GM12878 (cell line): ENCODE measurements at regions not wholly inside any gene's neighbourhood (a gene's known extent, or its start where the extent isn't known, plus 50 kb on each side); places are given as distances from the start of the nearest gene placed in this dataset.

Experiments
- ATAC-seq: fragments of 200-7000 bp; cut with Tn5 transposase; 3 replicates; pipeline ENCODE4 v1.9.1; 2020; ENCODE audit warnings: mild to moderate bottlenecking, moderate library complexity
- BruUV-seq: library from RNA; stranded (reverse); fragments of 400-500 nt; replicated peaks from 2 replicates; lab custom pipeline; 2021; lab: Mats Ljungman, UMichigan
- CTCF ChIA-PET: fragments of 300-600 bp; sonication (Branson Sonifier 250); formaldehyde crosslinking; extraction: SDS; loops from one replicate; lab custom pipeline; 2021; ENCODE audit warnings: inconsistent platforms; lab: Yijun Ruan, JAX
- POLR2A ChIA-PET: fragments of 350-600 bp; formaldehyde crosslinking; extraction: SDS; loops from one replicate; lab custom pipeline; 2021; ENCODE audit warnings: inconsistent platforms; lab: Charles Lee
- RAD21 ChIA-PET: fragments of 300-600 bp; sonication (Branson Sonifier 250); formaldehyde crosslinking; loops from one replicate; lab custom pipeline; 2023; ENCODE audit warnings: antibody characterized with exemption; ENCODE audit not compliant: unreplicated experiment; lab: Charles Lee
- SMC1A ChIA-PET: fragments of 300-600 bp; sonication (Branson Sonifier 250); formaldehyde crosslinking; loops from one replicate; lab custom pipeline; 2023; ENCODE audit not compliant: unreplicated experiment, uncharacterized antibody; lab: Charles Lee
- DNase-seq: peaks from one replicate; pipeline ENCODE4 v3.0.0-alpha.2; 2011; ENCODE audit warnings: low read depth, low spot score
- FAIRE-seq: peaks from 3 replicates; lab custom pipeline; 2011; peaks lifted over from hg19 to GRCh38; lab: Jason Lieb, UNC
- H2AFZ ChIP-seq: 2 replicates; pipeline ENCODE4 v1.6.0; 2011; ENCODE audit warnings: low read depth, low read length, control low read depth; ENCODE audit not compliant: control insufficient read depth
- H3K27ac ChIP-seq: 2 replicates; pipeline ENCODE4 v1.5.1; 2011; ENCODE audit warnings: control low read depth; ENCODE audit not compliant: control insufficient read depth, insufficient read depth
- H3K27me3 ChIP-seq, 2 experiments: replicated peaks in 1 of 2; 2 replicates each; pipeline versions ENCODE4 v1.6.0 to v1.6.1; 2011; ENCODE audit warnings: low read length in 1 of 2; ENCODE audit not compliant: control insufficient read depth in 2 of 2, insufficient read depth in 2 of 2
- H3K36me3 ChIP-seq, 2 experiments: 2 replicates each; pipeline ENCODE4 v1.5.1; 2011; ENCODE audit warnings: low read length in 1 of 2; ENCODE audit not compliant: control insufficient read depth in 2 of 2, insufficient read depth in 2 of 2
- H3K4me1 ChIP-seq: 2 replicates; pipeline ENCODE4 v1.6.1; 2011; ENCODE audit warnings: mild to moderate bottlenecking, low read length, moderate library complexity, mixed read lengths; ENCODE audit not compliant: control insufficient read depth, insufficient read depth
- H3K4me2 ChIP-seq: 2 replicates; pipeline ENCODE4 v1.6.0; 2011; ENCODE audit warnings: control low read depth; ENCODE audit not compliant: control insufficient read depth, insufficient read depth
- H3K4me3 ChIP-seq: fragments of 200-600 bp; sonication (generic); 2 replicates; pipeline ENCODE4 v1.5.1; 2016
- H3K79me2 ChIP-seq: 2 replicates; pipeline ENCODE4 v1.6.0; 2011; ENCODE audit warnings: low read length; ENCODE audit not compliant: control insufficient read depth, insufficient read depth
- H3K9ac ChIP-seq: 2 replicates; pipeline ENCODE4 v1.8.0; 2011; ENCODE audit warnings: low read length, control low read depth, mixed read lengths; ENCODE audit not compliant: control insufficient read depth, insufficient read depth
- H3K9me3 ChIP-seq: replicated peaks from 3 replicates; pipeline ENCODE4 v1.5.1; 2011; ENCODE audit warnings: mild to moderate bottlenecking, low read length; ENCODE audit not compliant: control insufficient read depth, insufficient read depth
- H4K20me1 ChIP-seq: 2 replicates; pipeline ENCODE4 v1.6.0; 2011; ENCODE audit not compliant: control insufficient read depth, insufficient read depth
- CHD2 ChIP-seq: IDR thresholded peaks from 2 replicates; pipeline ENCODE4 v1.6.1; 2011; ENCODE audit warnings: low read depth, low read length, improper control_type of control experiment, borderline replicate concordance
- EED ChIP-seq: sonication (generic); IDR thresholded peaks from 2 replicates; pipeline ENCODE4 v1.6.1; 2016; ENCODE audit warnings: antibody characterized with exemption, low read depth
- IRF4 ChIP-seq: IDR thresholded peaks from 2 replicates; pipeline ENCODE4 v1.6.1; 2011; ENCODE audit warnings: low read depth, low read length
- IRF5 ChIP-seq: fragments of 450-650 bp; IDR thresholded peaks from 2 replicates; pipeline ENCODE4 v1.6.1; 2017; ENCODE audit warnings: borderline replicate concordance
- KDM1A ChIP-seq: fragments of 200-600 bp; sonication (generic); IDR thresholded peaks from 2 replicates; pipeline ENCODE4 v1.6.1; 2016; ENCODE audit warnings: borderline replicate concordance
- NR2C1 ChIP-seq: fragments of 450-650 bp; IDR thresholded peaks from 2 replicates; pipeline ENCODE4 v1.6.1; 2017; ENCODE audit warnings: antibody characterized with exemption, mild to moderate bottlenecking, moderate library complexity
- PML ChIP-seq: IDR thresholded peaks from 2 replicates; pipeline ENCODE4 v1.6.1; 2012; ENCODE audit warnings: low read length, inconsistent platforms
- RBBP5 ChIP-seq: fragments of 200-600 bp; sonication (generic); conservative IDR thresholded peaks from 2 replicates; pipeline ENCODE4 v1.6.1; 2016
- SMARCA5 ChIP-seq: fragments of 450-650 bp; IDR thresholded peaks from 2 replicates; pipeline ENCODE4 v1.6.1; 2017; ENCODE audit warnings: mild to moderate bottlenecking
- TCF12 ChIP-seq: IDR thresholded peaks from 2 replicates; pipeline ENCODE4 v1.6.1; 2011; ENCODE audit warnings: low read depth, mild to moderate bottlenecking, low read length
- WRNIP1 ChIP-seq: IDR thresholded peaks from 2 replicates; pipeline ENCODE4 v1.6.1; 2011; ENCODE audit warnings: low read depth, low read length, improper control_type of control experiment, borderline replicate concordance
- ZBTB4 ChIP-seq: fragments of 450-650 bp; formaldehyde crosslinking; IDR thresholded peaks from 2 replicates; pipeline ENCODE4 v1.4.0; 2022; ENCODE audit warnings: mild to moderate bottlenecking, moderate library complexity
- WGBS: methylation state at CpG from one replicate; pipeline ENCODE4 v1.1.6; 2016; ENCODE audit warnings: low lambda C conversion rate; ENCODE audit not compliant: insufficient replicate concordance, insufficient coverage; ENCODE audit errors: missing lambda C conversion rate; 5-methylcytosine and 5-hydroxymethylcytosine counted together
- in situ Hi-C: fragments of 300-500 bp; cut with MboI; formaldehyde crosslinking; loops from 9 replicates; pipeline ENCODE4 v1.14.3; 2018; ENCODE audit warnings: mixed read lengths
- intact Hi-C: fragments of 100-400 bp; cut with micrococcal nuclease; formaldehyde crosslinking; loops from one replicate; pipeline ENCODE4 v1.14.2; 2022; ENCODE audit not compliant: unreplicated experiment

- in situ Hi-C loops: no loop called here
- Histone ChIP-seq H3K4me1 (no peaks in the 10 kb centered on the region), H2AFZ (no peak overlapping the region), H3K79me2 (no peaks in the 10 kb centered on the region), H3K27me3 (no peaks in the 10 kb centered on the region), H3K36me3 (no peaks in the 10 kb centered on the region), H3K27ac (no peak overlapping the region), H4K20me1 (no peaks in the 10 kb centered on the region), H3K4me2 (no peak overlapping the region), H3K9me3 (no peaks in the 10 kb centered on the region), H3K9ac (no peak overlapping the region), H3K4me3 (no peak overlapping the region)
- 22% methylated on average over 1 of the region's 1 CpG for WGBS
- FAIRE-seq (no peak), DNase-seq (no peak), ATAC-seq (no peak)
- CTCF ChIA-PET: no interaction called here
- intact Hi-C loops: no loop called here
- BruUV-seq: no TSS peak
- SMC1A ChIA-PET: no interaction called here
- POLR2A ChIA-PET: no interaction called here
- RAD21 ChIA-PET: no interaction called here
- TF ChIP-seq TCF12 (no peak), NR2C1 (no peak), KDM1A (no peak), WRNIP1 (no peak), PML (no peak), CHD2 (no peak), IRF5 (no peak), SMARCA5 (no peak), ZBTB4 (no peak), RBBP5 (no peak), IRF4 (no peak), EED (no peak)
These were observed 576.2 kb downstream of the METTL4 start for GRCh38 chr18:1995041-1995612.
